ENCODE measurements at regions not wholly inside any gene's neighbourhood (a gene's known extent, or its start where the extent isn't known, plus 50 kb on each side); places are given as distances from the start of the nearest gene placed in this dataset.
A peak's percentile ranks its signal among the peaks of the same experiment; 100 is the strongest.
"Not testable (repeated sequence)": the region's sequence is repeated elsewhere in the genome, so short reads cannot be mapped to it uniquely, and the experiment has no call there.

GRCh38 chr10:29740981-29741545 is 106.3 kb upstream of the SVIL start:
- DNase-seq = no peak

GRCh38 chr10:29738341-29738740 is 103.6 kb upstream of the SVIL start:
- DNase-seq = no peak

- no peak for DNase-seq
Measured at GRCh38 chr10:29737074-29737593, 102.4 kb upstream of the SVIL start.

- no peak for DNase-seq
Measured at GRCh38 chr10:29736366-29737073, 101.7 kb upstream of the SVIL start.

- peak; percentile 31 for DNase-seq
Measured at GRCh38 chr10:29735628-29736365, 101.0 kb upstream of the SVIL start.

- no peak for DNase-seq
Measured at GRCh38 chr10:29734962-29735627, 100.3 kb upstream of the SVIL start.

- DNase-seq = no peak
Measured at GRCh38 chr10:29734640-29734961, 99.8 kb upstream of the SVIL start.

- no peak for DNase-seq
Measured at GRCh38 chr10:29733323-29733722, 98.6 kb upstream of the SVIL start.

- no peak for DNase-seq
Measured at GRCh38 chr10:29732918-29733317, 98.1 kb upstream of the SVIL start.

GRCh38 chr10:29731760-29732159 is 97.0 kb upstream of the SVIL start:
- no peak for DNase-seq

GRCh38 chr10:29730969-29731368 is 96.2 kb upstream of the SVIL start:
- no peak for DNase-seq

- DNase-seq = no peak
Measured at GRCh38 chr10:29730458-29730857, 95.7 kb upstream of the SVIL start.

- DNase-seq = no peak
Measured at GRCh38 chr10:29728541-29729049, 93.8 kb upstream of the SVIL start.

GRCh38 chr10:29725927-29726326 is 91.2 kb upstream of the SVIL start:
- DNase-seq = not testable (repeated sequence)

- no peak for DNase-seq
Measured at GRCh38 chr10:29725133-29725720, 90.5 kb upstream of the SVIL start.

GRCh38 chr10:29723726-29724125 is 89.0 kb upstream of the SVIL start:
- no peak for DNase-seq

- DNase-seq = no peak
Measured at GRCh38 chr10:29722777-29723176, 88.0 kb upstream of the SVIL start.

GRCh38 chr10:29720149-29720548 is 85.4 kb upstream of the SVIL start:
- no peak for DNase-seq

GRCh38 chr10:29719281-29719675 is 84.5 kb upstream of the SVIL start:
- no peak for DNase-seq

GRCh38 chr10:29715296-29715695 is 80.5 kb upstream of the SVIL start:
- no peak for DNase-seq

- no peak for DNase-seq
Measured at GRCh38 chr10:29714096-29714874, 79.5 kb upstream of the SVIL start.

GRCh38 chr10:29713450-29713849 is 78.7 kb upstream of the SVIL start:
- DNase-seq = no peak
